ENCODE measurements at regions not wholly inside any gene's neighbourhood (a gene's known extent, or its start where the extent isn't known, plus 50 kb on each side); places are given as distances from the start of the nearest gene placed in this dataset.

- no peak for DNase-seq (ENCODE audit: low spot score)
These were observed 1267.9 kb downstream of the BRD1 start for GRCh38 chr22:48559647-48560388.

- DNase-seq (ENCODE audit: low spot score): no peak
These were observed 1268.9 kb downstream of the BRD1 start for GRCh38 chr22:48558606-48559402.

- DNase-seq (ENCODE audit: low spot score): no peak
These were observed 1269.7 kb downstream of the BRD1 start for GRCh38 chr22:48558016-48558415.

- no peak for DNase-seq (ENCODE audit: low spot score)
These were observed 1270.2 kb downstream of the BRD1 start for GRCh38 chr22:48557473-48557872.

- no peak for DNase-seq (ENCODE audit: low spot score)
These were observed 1270.9 kb downstream of the BRD1 start for GRCh38 chr22:48556751-48557150.

- DNase-seq (ENCODE audit: low spot score): no peak
These were observed 1271.5 kb downstream of the BRD1 start for GRCh38 chr22:48556222-48556621.

- DNase-seq (ENCODE audit: low spot score): no peak
These were observed 1272.1 kb downstream of the BRD1 start for GRCh38 chr22:48555606-48556005.

- DNase-seq (ENCODE audit: low spot score): peak; percentile 8
These were observed 1272.6 kb downstream of the BRD1 start for GRCh38 chr22:48554893-48555572.

GRCh38 chr22:48553694-48554308, 1273.9 kb downstream of the BRD1 start:
- no peak for DNase-seq (ENCODE audit: low spot score)

GRCh38 chr22:48553119-48553518, 1274.6 kb downstream of the BRD1 start:
- DNase-seq (ENCODE audit: low spot score): no peak

GRCh38 chr22:48551716-48552268, 1275.9 kb downstream of the BRD1 start:
- no peak for DNase-seq (ENCODE audit: low spot score)

GRCh38 chr22:48551061-48551460, 1276.6 kb downstream of the BRD1 start:
- no peak for DNase-seq (ENCODE audit: low spot score)

- DNase-seq (ENCODE audit: low spot score): no peak
These were observed 1279.3 kb downstream of the BRD1 start for GRCh38 chr22:48548391-48548790.

- no peak for DNase-seq (ENCODE audit: low spot score)
These were observed 1279.7 kb downstream of the BRD1 start for GRCh38 chr22:48547971-48548370.

DNA sequence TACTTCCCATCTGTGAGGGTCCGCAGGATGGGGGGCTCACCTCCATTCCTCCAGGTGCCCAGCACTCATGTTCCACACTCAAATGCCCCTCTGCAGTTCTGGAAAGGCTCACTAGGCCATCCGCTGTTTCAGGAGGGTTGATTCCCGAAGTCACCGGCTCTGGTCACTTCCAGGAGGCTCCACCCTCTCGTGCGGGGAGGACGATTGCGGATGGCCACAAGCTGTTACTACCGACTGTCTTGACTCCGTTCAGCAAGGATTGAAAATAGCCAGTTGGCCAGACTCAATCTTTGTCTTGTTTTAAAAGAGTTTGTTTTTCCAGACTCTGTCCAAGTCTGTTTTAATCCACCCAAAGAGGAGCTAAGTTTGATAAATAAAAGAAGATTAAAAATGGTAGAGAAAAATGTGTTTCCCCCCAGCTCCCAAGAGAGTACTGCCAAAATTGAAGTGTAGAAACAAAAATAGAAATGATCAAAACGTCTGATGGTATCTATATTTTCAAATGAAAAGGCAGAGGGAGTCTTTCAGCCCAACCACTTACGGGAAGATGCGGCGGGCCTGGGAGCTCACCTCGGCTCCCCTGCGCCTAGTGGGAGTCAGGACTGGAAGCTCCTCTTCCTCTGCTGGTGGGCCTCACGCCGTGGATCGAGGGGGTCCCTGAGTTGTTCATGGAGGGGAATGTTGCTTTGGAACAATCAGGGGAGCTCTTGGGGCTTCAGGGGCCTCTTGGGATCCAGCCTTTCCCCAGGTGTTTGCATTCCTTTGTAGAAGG, 1280.8 kb downstream of the BRD1 start:
- DNase-seq (ENCODE audit: low spot score): no peak

GRCh38 chr22:48545987-48546386, 1281.7 kb downstream of the BRD1 start:
- DNase-seq (ENCODE audit: low spot score): no peak

- no peak for DNase-seq (ENCODE audit: low spot score)
These were observed 1286.1 kb downstream of the BRD1 start for GRCh38 chr22:48541401-48542098.

DNA sequence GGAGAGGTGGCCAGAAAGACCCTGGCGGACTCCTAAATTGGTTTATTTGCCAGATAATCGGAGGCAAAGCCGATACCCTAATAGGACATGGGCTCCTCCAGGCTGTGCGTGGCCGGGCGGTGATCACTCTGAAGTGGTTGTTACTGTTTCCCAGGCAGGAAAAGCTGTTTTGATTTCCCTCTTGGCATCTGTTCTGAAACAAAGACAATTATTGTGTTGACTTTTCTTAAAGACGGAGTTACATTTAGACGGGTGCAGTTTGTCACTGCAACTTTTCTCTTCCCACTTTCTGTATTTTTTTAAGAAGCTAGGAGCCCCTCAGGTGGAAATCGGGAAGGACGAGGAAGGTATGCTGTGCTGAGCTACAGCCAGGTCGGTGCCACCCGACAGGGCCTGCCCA, 1288.4 kb downstream of the BRD1 start:
- no peak for DNase-seq (ENCODE audit: low spot score)

DNA sequence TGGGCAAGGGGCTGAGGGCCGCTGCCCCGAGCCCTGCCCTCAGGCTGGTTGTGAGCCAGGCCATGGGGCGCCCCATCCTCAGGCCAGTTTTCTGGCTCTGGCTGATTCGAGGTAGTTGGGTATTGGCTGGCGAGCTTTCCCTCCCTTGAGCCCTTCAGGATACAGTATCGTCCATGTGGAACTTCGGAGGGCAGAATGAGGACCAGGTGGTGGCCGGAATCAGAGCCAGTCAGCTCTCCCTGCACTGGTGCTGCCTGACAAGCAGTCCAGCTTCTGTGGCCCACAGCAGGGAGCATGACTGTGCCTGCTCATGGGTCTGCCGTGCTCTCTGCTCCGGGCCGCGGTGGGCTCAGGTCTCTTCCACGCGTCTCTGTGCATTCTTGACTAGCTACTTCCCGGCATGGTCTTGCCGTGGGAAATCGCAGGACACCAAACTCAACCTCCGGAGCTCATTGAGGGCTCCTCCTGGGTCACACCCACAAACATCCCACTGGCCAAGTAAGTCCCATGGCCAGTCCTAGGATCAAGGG, 1289.3 kb downstream of the BRD1 start:
- no peak for DNase-seq (ENCODE audit: low spot score)

DNA sequence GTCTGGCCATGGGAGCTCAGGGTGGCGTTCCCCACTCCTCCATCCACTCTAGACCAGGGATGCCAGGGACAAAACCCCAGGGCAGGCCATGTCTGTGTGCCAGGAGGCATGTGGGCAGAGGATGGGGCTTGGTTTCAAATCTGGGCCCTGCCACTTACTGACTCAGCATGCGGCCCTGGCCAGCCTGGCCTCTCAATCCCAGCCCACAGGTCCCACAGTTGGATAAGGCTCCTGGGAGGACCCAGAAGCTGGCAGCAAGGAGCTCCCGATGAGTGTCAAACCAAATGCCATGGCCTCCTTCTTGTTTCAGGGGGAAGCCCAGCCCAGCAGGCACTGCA, 1290.4 kb downstream of the BRD1 start:
- DNase-seq (ENCODE audit: low spot score): no peak

All from HT-29 (cell line).